GM21360 (cell line): ENCODE measurements at regions not wholly inside any gene's neighbourhood (a gene's known extent, or its start where the extent isn't known, plus 50 kb on each side); places are given as distances from the start of the nearest gene placed in this dataset.

ENCODE experiments used
- ATAC-seq: cut with Tn5 transposase; IDR thresholded peaks from one replicate; pipeline ENCODE4 v1.9.1; 2021; ENCODE audit warnings: mild to moderate bottlenecking, moderate library complexity; ENCODE audit not compliant: unreplicated experiment

DNA sequence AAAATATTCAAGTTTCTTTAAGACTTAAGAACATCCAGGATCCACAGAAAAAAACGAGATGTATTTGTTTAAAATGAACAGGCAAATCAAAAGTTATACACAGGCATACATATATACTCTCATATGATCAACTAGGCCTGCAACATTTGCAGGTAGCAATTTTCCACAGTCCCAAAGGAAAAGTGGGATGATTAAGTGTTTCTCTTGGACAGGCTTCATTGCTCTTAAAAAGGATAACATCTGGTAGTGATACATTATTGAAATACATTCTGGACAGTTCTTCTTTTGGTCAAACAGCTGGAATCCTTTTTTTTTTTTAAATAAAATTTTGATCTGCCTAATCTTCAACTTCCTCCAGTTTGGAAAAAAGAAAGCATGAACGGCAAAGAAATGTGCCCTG lies 114.8 kb upstream of the TDRD3 start:
- no peak for ATAC-seq

DNA sequence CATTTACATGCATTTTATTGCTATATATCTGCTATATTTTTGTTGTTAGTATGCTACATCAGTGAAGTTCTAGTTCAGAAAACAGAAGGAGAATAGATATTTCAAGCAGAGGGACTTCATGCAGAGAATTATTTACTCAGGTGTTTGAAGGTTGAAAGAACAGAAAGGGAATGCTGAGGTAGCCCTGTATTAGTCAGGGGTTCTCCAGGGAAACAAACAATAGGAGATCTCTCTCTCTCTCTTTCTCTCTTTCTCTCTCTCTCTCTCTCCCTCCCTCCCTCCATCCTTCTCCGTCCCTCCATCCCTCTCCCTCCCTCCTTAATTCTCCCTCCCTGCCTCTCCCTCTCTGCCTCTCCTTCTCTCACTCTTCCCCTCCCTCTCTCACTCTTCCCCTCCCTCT lies 114.3 kb upstream of the TDRD3 start:
- no peak for ATAC-seq

DNA sequence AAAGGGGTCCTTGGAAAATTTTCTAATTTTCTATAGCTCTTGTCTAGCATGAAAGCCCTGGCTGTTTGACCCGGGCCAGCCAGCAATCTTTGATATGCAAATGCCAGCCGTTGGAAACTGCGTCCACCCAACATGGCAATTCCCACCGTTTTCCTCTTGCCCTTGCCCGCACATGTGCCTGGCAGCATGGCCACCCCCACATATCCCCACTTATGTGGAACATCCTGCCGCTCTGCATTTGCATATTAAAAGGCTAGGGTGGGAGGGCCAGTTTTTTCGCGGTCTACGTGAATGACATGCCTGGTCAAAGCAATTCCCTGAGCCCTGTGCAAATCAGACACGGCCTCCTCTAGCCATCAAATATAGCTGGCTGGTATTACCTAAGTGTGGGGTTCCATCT lies 110.3 kb upstream of the TDRD3 start:
- ATAC-seq: no peak

DNA sequence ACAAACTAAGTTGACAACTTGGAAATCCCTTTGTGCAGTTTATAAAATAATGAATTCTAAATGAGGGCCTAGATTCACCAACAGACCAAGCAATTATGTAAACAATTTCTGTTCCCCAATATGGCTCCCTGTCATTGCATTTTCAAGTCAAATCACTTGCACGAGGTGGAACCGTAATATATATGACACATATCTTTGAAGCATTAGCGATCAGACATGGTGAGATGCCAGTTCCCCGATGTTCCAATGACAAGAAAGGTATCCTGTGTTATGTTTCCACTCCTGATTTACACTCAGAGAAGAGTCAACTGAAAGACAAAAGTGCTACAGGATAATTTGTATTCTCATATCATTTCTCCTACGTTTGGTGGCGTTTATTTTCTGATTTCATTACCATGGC lies 108.5 kb upstream of the TDRD3 start:
- no peak for ATAC-seq

DNA sequence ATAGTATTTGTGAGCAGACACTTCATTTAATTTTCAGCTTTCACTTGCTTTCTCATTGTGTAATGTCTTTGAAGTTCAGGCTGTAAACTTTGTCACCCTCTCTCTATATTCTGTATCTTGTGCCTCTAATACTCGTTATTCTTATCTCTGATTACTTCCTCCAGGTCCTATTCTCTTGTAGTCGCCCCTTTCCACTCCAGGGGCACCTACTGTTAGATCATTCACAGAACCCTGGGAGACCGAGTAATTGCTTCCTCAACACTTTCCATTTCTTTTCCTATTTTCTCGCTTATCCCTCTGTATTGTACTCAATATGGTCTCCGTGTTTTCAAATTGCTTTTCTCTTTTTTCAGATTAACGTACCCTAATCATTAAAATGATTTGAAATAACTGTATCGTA lies 93.9 kb upstream of the TDRD3 start:
- ATAC-seq: no peak

DNA sequence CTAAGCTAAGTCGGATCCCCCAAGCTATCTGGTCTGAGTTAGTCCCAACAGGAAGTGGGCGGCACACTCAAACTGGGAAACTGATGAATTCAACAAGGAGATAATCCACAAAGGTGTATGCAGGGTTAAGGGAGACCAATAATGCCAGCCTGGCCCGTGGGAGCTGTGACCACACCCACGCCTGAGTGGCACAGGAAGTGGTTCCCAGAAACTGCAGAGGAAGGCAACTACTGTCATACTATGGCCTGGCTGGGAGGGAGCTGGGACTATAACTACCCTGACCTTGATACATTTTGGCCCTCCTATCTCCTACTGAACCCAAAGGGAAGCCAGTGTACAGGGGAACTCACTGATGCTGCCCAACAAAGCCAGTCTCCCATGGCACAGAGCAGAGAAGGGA lies 85.5 kb upstream of the TDRD3 start:
- no peak for ATAC-seq

DNA sequence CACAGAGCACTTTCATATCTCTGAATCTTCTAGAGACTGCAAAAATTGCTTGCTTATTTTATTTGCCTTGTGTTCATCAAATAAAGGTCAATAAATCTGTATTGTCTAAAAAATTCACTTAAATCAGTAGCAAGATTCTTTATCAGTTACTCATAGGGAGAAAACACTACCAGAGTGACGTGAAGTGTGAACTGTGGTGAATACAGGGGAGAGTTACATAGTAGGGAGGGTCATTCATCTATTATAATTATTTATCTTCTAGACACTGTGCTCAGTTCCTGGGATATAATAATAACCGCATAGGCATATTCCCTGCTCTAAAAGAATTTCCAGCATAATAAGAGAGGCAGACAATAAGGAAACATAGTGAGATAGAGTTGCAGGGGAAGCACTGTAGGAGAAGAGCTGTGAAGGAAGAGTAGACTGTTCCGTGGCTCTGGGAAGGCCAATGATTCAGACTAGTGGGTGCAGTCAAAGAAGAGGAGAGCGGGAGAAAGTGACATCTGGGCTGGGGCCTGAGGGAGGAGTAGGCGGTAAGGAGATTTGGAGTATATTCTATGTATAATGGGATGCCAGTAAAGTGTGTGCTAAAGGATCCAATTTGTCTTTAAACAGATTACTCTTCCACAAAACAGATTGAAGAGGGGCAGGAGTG lies 84.0 kb upstream of the TDRD3 start:
- ATAC-seq: no peak

DNA sequence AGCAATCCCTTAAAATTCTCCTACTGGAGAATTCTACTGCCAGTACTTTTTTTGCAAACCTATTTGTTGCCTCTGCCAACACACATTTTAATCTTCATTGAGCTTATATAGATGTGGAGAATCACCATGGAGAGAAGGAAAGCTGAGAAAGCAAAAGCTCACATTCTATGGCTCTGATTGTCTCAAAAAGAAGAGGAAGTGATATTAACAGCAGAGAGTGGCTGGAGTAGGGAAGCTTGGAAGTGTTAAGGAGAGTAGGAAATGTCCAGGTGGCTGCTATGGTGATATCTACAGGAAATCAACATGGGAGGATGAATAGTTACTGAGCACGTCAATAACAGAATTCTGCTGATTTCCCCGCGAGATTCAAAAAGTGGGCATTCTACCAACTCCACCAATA lies 78.8 kb upstream of the TDRD3 start:
- ATAC-seq: no peak

DNA sequence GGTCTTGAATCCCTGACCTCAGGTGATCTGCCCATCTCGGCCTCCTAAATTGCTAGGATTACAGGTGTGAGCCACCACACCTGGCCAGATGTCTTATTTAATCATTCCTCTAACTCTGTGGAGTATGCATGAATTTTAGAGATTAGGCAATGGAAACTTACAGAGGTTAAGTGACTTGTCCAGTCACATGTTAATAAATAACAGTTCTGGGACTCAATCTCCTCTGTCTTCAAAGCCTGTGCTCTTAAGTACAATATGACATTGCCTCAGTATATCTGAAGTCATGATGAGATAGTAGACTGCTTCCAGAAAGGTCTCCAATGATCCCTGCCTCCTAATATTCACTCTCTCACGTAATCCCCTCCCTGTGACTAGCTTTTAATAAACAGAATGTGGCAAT lies 72.9 kb upstream of the TDRD3 start:
- no peak for ATAC-seq

DNA sequence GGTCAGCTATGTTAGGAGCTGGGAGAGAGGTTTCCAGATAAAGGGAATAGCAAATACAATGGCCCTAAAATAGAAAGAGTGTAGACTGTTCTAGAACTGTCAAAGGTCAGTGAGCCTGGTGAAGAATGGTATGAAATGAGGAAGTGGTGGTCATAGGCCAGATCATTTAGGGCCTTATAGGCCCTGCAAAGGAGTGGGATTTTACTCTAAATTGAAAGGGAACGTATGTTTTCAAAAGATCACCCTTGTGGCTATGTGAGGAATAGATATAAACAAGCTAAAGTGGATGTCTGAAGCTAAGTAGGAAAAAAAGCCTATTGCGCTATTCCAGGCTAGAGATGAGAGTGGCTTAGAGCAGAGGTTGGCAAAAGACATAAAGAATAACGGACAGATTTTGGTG lies 70.7 kb upstream of the TDRD3 start:
- ATAC-seq: no peak

DNA sequence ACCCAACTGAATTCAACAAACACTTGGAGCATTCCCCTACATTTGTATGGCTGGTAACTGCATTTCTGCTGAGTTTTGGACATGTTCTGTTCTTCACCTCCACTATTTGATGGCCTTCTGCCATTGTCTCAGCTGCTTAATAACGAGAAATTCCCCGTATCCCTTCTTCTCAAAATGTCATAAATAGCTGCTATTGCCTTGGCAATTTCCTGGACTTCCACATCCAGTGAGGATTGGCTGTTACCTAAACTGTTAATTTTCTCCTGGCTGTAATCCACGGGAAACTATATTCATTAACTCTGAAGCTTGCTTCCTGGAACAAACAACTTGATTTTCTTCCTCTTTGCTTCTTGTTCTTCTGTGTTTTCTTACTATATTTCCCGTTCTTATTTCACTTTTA lies 69.5 kb upstream of the TDRD3 start:
- no peak for ATAC-seq

DNA sequence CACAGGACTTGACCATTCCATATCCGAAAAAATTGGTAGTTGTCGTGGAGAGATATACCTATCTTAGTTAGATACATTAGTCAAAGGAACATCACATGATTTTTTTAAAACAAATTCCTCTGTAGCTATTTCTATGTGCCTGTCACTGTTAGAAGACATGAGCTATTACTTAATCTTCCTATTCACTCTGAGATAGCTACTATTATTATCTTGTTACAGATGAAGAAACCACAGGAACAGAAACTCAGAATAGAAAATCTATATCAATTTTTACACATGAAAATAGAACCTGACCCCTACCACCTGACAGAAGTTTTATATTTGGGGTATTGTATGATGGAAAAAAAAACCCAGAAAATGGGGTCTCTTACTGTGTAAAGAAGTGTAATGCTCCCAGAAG lies 68.9 kb upstream of the TDRD3 start:
- ATAC-seq: no peak

DNA sequence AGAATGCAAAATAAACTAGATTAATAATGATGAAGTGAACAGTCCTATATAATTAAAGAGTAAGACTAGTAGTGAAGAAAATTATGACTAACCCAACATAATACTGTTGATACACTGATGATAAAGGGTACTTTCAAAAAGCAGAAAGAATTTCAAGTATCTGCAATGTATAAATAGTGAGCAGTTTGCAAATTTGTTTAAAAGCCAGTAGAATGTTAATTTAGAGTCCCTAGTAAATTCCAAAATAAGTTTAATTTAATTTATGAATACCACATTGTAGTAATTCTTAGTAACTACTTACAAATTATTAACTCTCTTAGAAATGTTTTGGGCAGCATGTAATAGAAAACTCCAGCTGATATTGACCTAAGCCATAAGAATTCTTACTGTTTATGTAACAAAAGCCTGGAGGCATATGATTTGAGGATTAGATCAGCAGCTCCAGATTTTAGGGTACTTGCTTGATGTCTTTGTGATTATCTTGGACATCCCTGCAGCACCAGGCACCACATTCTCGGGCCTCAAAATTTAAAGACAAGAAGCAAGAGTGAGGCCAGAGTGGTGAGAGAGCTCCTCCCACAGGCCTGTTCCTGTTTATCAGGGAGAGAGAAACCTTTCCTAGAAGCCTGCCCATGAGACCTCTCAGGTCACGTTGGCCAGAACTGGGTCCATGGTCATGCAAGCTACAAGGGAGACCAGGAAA lies 67.6 kb upstream of the TDRD3 start:
- ATAC-seq: peak; percentile 76

DNA sequence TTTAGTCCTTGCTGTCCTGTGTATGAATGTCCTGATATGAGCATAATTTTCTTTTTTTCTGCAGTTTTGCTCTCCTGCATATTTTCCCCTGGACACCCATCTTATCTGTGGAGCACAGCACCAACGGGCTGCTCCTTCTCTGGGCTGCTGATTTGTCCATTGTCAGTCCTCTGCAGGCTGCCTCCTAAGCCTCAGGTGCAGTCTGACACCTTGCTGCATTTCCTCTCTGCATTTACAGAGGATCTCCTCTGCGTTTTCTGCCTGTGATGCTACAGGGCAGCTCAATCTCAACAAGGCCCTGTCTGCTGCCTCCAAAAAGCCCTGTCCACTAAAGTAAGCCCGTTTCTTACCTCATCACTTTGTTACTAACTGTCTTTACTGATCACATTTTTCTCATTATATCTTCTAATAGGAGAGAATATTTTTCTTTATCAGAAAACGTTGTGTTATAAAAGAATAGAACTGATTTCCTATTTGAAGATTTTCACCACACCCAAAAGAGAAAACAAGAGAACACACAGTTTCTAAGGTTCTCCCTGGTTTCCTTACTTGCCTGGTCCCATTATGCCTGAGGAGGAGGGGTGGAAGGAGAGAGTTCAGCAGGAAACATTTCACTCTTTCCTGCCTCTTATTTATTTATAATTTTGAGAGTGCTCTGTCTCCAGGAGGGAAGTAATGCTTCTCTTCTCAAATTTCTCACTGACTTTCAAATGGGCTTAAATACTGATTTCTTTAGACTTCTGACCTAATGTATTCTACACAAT lies 65.6 kb upstream of the TDRD3 start:
- ATAC-seq: no peak

DNA sequence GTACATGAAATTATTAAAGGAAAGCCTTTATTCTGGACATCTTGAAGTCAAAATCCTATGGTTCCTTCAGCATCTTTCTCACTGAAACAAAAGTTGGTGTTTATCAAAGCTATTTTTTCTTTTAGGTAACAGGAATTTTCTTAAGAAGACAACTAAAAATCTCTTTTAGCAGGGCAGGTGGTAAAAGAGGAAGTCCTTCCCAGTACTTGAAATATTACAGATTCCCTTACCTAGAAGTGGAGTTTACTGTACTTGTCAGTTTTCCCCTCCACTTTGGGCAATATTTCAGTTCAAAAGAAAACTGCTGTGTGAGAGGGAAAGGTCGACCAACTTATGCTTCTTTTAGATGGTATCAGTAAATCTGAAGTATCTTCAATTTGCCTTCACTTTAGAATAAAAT lies 64.3 kb upstream of the TDRD3 start:
- ATAC-seq: no peak

DNA sequence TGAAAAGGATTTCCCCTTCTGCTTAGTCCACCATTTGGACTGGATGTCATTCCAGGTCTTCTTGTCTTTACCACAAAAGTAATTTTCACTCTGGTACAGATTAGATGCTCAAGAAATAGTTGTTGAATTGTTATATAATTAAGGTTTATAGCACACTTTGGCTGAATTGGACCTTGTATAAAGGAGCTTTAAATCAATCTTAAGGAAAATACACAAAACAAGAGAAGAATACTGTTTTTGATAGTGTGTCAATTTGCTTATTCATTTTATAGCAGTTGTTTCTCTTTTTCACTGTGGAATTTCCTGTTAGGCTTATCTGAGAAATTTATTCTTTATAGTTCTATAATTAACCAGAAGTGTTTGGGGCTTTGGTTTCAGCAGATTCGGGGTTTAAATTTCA lies 62.7 kb upstream of the TDRD3 start:
- ATAC-seq: no peak

DNA sequence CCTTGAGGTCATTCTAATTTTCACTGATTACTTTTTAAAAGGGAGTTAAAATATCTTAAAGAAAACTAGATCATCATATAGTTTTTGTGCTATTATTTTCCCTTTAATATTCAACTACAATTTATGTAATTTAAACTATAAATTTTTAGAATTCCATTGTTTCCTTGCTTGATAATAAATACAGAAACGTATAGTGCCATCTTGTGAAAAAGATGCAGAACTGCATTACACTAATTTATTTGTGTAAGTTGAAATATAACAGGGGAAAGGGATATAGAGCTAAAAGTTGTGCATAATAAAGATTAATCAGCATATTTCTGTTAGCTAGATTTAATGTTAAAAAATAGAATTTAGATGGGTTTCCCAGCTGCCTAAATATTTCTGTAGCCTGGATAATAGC lies 61.5 kb upstream of the TDRD3 start:
- no peak for ATAC-seq

DNA sequence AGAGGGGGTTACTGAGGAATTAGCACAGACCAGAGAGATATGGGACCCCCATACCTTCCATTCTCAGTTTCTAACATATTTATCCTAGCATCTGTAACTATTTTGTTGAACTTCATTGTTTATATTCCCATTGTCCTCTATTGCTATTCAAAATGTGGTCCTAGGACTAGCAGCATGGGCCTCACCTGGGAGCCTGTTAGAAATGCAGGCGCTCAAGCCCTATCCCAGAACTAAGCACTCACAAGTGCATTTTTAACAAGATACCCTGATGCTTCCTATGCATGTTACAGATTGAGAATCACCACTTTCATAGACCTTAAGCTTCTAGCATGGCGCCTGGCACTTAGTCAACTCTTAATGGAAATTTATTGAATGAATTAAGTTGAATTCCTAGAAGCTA lies 58.3 kb upstream of the TDRD3 start:
- ATAC-seq: no peak

DNA sequence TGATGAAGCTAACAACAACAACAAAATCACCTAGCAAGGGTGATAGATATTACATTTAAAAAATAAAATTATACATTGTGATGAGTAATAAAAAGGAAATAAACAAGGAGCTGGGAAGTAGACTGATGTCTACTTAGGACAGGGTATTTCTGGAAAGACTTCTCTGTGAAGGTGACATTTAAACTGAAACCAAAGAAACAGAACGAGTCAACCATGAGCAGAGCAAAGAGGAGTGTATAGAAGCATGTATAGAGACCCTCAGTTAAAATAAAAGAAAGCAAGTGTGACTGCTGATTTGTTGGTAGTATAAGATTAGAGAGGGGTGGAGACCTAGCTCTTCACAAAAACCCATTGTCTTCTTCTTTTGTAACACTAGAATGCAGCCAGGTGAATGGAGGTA lies 53.0 kb upstream of the TDRD3 start:
- ATAC-seq: no peak

DNA sequence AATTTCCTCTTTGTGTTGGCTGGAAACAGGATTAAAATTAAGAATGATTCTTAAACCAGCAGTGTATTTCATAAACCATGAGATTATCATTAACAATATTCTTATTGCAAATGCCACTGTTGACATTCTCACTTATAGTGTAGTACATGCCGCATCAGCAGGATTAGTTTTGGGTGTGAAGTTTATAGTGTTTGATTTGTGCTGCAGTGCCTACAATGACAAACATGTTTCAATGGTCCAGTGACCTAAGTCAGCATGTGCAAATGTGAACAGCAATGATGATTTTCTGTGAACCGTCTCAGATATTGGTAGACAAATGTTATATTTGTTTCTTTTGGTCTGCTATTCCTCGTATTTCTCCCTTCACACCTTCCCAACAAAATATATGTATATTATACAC lies 49.8 kb upstream of the TDRD3 start:
- ATAC-seq: no peak
